IMR-90 (cell line): ENCODE measurements at regions not wholly inside any gene's neighbourhood (a gene's known extent, or its start where the extent isn't known, plus 50 kb on each side); places are given as distances from the start of the nearest gene placed in this dataset.

ENCODE experiments used
- ATAC-seq: fragments of 200-7000 bp; cut with Tn5 transposase; 2 replicates; pipeline ENCODE4 v1.9.1; 2020; ENCODE audit warnings: low read depth, mild to moderate bottlenecking, moderate library complexity
- BruUV-seq: library from RNA; stranded (reverse); fragments of 400-500 nt; replicated peaks from 2 replicates; lab custom pipeline; 2021; lab: Mats Ljungman, UMichigan
- CTCF ChIA-PET: fragments of 300-600 bp; formaldehyde crosslinking; extraction: SDS; loops from one replicate; lab custom pipeline; 2021; ENCODE audit warnings: antibody characterized with exemption; lab: Yijun Ruan, JAX
- POLR2A ChIA-PET: fragments of 300-600 bp; sonication (Branson Sonifier 250); formaldehyde crosslinking; loops from one replicate; lab custom pipeline; 2022; ENCODE audit warnings: antibody characterized with exemption; ENCODE audit not compliant: unreplicated experiment; lab: Charles Lee
- DNase-seq: peaks from one replicate; pipeline ENCODE4 v3.0.0; 2013
- H2AFZ ChIP-seq: replicated peaks from 2 replicates; pipeline ENCODE3; 2013; ENCODE audit warnings: low read length, mild to moderate bottlenecking; ENCODE audit not compliant: poor library complexity
- H2AK5ac ChIP-seq: 2 replicates; pipeline ENCODE4 v1.6.1; 2013; ENCODE audit warnings: low read depth, low read length, inconsistent platforms
- H2AK9ac ChIP-seq: replicated peaks from 2 replicates; pipeline ENCODE3; 2013; ENCODE audit warnings: mild to moderate bottlenecking, low read depth, low read length, moderate library complexity; ENCODE audit not compliant: poor library complexity
- H2BK120ac ChIP-seq: 2 replicates; pipeline ENCODE4 v1.6.1; 2013; ENCODE audit warnings: low read depth, low read length, inconsistent platforms
- H2BK15ac ChIP-seq: 3 replicates; pipeline ENCODE4 v1.6.1; 2013; ENCODE audit warnings: low read depth, low read length, inconsistent platforms
- H2BK20ac ChIP-seq: 2 replicates; pipeline ENCODE4 v1.6.1; 2013; ENCODE audit warnings: low read depth, mild to moderate bottlenecking, inconsistent platforms, low read length, moderate library complexity
- H2BK5ac ChIP-seq: 2 replicates; pipeline ENCODE4 v1.6.1; 2013; ENCODE audit warnings: mild to moderate bottlenecking, low read depth, low read length, inconsistent platforms; ENCODE audit not compliant: poor library complexity, severe bottlenecking
- H3K14ac ChIP-seq: replicated peaks from 2 replicates; pipeline ENCODE4 v1.6.1; 2013; ENCODE audit warnings: low read depth, low read length, inconsistent platforms
- H3K18ac ChIP-seq: 2 replicates; pipeline ENCODE4 v1.6.1; 2013; ENCODE audit warnings: low read depth, low read length, control low read depth
- H3K23ac ChIP-seq: 2 replicates; pipeline ENCODE4 v1.6.1; 2013; ENCODE audit warnings: low read depth, low read length, inconsistent platforms
- H3K27ac ChIP-seq: 2 replicates; pipeline ENCODE4 v1.5.1; 2013; ENCODE audit warnings: mild to moderate bottlenecking, control low read depth, low read length; ENCODE audit not compliant: insufficient read depth
- H3K27me3 ChIP-seq: 2 replicates; pipeline ENCODE4 v1.6.1; 2013; ENCODE audit warnings: low read length; ENCODE audit not compliant: control insufficient read depth, insufficient read depth
- H3K36me3 ChIP-seq: 2 replicates; pipeline ENCODE4 v1.6.1; 2013; ENCODE audit warnings: low read length, mixed read lengths; ENCODE audit not compliant: control insufficient read depth, insufficient read depth
- H3K4ac ChIP-seq: 2 replicates; pipeline ENCODE4 v1.6.1; 2013; ENCODE audit warnings: low read depth, low read length, inconsistent platforms
- H3K4me1 ChIP-seq: 2 replicates; pipeline ENCODE4 v1.6.1; 2013; ENCODE audit warnings: low read length, mixed read lengths; ENCODE audit not compliant: control insufficient read depth, insufficient read depth
- H3K4me2 ChIP-seq: 2 replicates; pipeline ENCODE4 v1.6.1; 2013; ENCODE audit warnings: low read depth, mild to moderate bottlenecking, control low read depth, low read length, moderate library complexity
- H3K4me3 ChIP-seq: 2 replicates; pipeline ENCODE4 v1.5.1; 2013; ENCODE audit warnings: low read depth, mild to moderate bottlenecking, control low read depth, low read length, moderate library complexity; ENCODE audit not compliant: insufficient read depth
- H3K56ac ChIP-seq: 2 replicates; pipeline ENCODE4 v1.6.1; 2013; ENCODE audit warnings: low read length, inconsistent platforms; ENCODE audit not compliant: insufficient read depth; ENCODE audit errors: extremely low read depth
- H3K79me1 ChIP-seq, 2 experiments: 2 replicates each; pipeline ENCODE4 v1.6.1; 2013; ENCODE audit warnings: low read length in 2 of 2, inconsistent platforms in 1 of 2, low read depth in 1 of 2
- H3K9ac ChIP-seq: 2 replicates; pipeline ENCODE4 v1.6.1; 2013; ENCODE audit warnings: low read depth, low read length, control low read depth
- H3K9me1 ChIP-seq: 2 replicates; pipeline ENCODE4 v1.6.1; 2013; ENCODE audit warnings: low read length, inconsistent platforms; ENCODE audit not compliant: insufficient read depth
- H3K9me3 ChIP-seq: 2 replicates; pipeline ENCODE4 v1.6.1; 2013; ENCODE audit warnings: low read length; ENCODE audit not compliant: control insufficient read depth, insufficient read depth
- H4K20me1 ChIP-seq: 2 replicates; pipeline ENCODE4 v1.6.1; 2013; ENCODE audit warnings: low read length, inconsistent platforms; ENCODE audit not compliant: insufficient read depth
- H4K5ac ChIP-seq: 2 replicates; pipeline ENCODE4 v1.6.1; 2013; ENCODE audit warnings: mild to moderate bottlenecking, low read depth, low read length, control low read depth
- H4K8ac ChIP-seq, 2 experiments: 2 replicates each; pipeline ENCODE4 v1.6.1; 2013; ENCODE audit warnings: low read depth in 2 of 2, low read length in 2 of 2, control low read depth in 1 of 2, inconsistent platforms in 1 of 2
- H4K91ac ChIP-seq: 2 replicates; pipeline ENCODE4 v1.6.1; 2013; ENCODE audit warnings: low read depth, low read length, inconsistent platforms; ENCODE audit not compliant: insufficient read depth
- NFE2L2 ChIP-seq: fragments of 150-350 bp; IDR thresholded peaks from 2 replicates; pipeline ENCODE4 v1.6.1; 2016; ENCODE audit warnings: low read depth, mild to moderate bottlenecking, low read length
- WGBS, 2 experiments: methylation state at CpG; one replicate each; pipeline versions ENCODE4 v1.1.5 to v1.1.7; 2013; ENCODE audit warnings: missing lambda C conversion rate in 2 of 2; ENCODE audit not compliant: insufficient read length in 1 of 2; ENCODE audit errors: extremely low coverage in 2 of 2; 5-methylcytosine and 5-hydroxymethylcytosine counted together
- dilution Hi-C: fragments of 300-500 bp; cut with HindIII; formaldehyde crosslinking; loops from one replicate; pipeline ENCODE4 v1.14.3; 2018; ENCODE audit warnings: low sequenced_read_pairs; ENCODE audit not compliant: unreplicated experiment
- in situ Hi-C: fragments of 300-500 bp; cut with MboI; formaldehyde crosslinking; loops from 3 replicates; pipeline ENCODE4 v1.14.3; 2019; ENCODE audit warnings: low sequenced_read_pairs, inconsistent platforms, mixed read lengths
- intact Hi-C: fragments of 100-400 bp; cut with micrococcal nuclease; formaldehyde crosslinking; loops from 2 replicates; pipeline ENCODE4 v1.10.0; 2022

DNA sequence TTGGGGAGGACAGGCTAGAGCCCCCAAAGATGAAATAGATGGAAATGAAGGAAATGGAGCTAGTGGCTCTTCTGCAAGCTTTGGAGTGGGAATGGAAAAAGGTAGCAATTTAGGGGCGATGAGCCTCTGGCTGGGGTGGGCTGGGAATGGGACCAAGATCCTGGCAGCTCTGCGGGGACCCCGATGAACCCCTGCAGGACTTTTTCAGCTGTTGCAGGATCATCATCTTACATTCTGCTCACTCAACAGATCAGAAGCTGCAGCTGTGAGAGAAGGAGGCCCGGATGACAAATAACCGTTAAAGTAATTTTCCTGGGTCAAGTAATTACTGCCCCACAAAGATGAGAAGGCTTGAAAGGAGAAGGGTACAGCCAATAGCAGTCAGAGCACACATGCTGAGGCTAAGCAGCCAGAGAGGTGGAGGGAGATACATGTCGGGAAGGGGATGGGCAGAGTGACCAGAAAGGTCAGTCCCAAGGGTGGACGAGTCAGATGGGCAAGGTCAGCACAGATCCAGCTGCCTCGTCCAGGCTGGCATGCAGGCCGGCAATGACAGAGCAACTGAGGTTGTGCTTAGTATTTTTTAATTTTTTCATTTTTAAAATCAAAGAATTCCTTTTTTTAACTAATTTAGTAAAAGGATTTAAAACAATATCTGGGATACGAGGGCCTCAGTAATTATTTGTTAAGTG is 245.0 kb upstream of the RAB6C start:
- intact Hi-C loops: no loop called here

More for the DNA sequence above, 245.0 kb upstream of the RAB6C start:
- Histone ChIP-seq H4K5ac (no peak overlapping the region), H4K8ac (no peak overlapping the region), H3K4ac (no peak overlapping the region), H3K56ac (no peak overlapping the region), H3K18ac (no peak overlapping the region), H2AK9ac (no peak overlapping the region), H3K4me1 (no peaks in the 10 kb centered on the region), H2BK120ac (no peak overlapping the region), H3K27ac (no peak overlapping the region), H3K9ac (no peak overlapping the region), H2BK15ac (no peak overlapping the region), H3K36me3 (no peaks in the 10 kb centered on the region), H2AK5ac (no peak overlapping the region), H3K27me3 (no peaks in the 10 kb centered on the region), H3K23ac (no peak overlapping the region), H4K91ac (no peak overlapping the region), H2BK5ac (no peak overlapping the region), H3K4me3 (no peak overlapping the region), H3K79me1 (no peaks in the 10 kb centered on the region), H3K9me3 (peaks cover 29% of the 10 kb centered on the region), H2BK20ac (no peak overlapping the region), H2AFZ (no peak overlapping the region), H3K9me1 (no peaks in the 10 kb centered on the region), H3K4me2 (no peak overlapping the region), H4K20me1 (no peaks in the 10 kb centered on the region; the same call in 1 of the 2 replicates), H3K14ac (no peak overlapping the region)
- in situ Hi-C loops: no loop called here
- dilution Hi-C loops: no loop called here
- TF ChIP-seq NFE2L2: no peak
- no TSS peak for BruUV-seq
- ATAC-seq (no peak), DNase-seq (no peak)
- ChIA-PET CTCF (no interaction called here), POLR2A (no interaction called here)
- WGBS, 2 experiments: no CpG with 5 or more reads among the region's 10 CpGs
